Peyer's patch (tissue), 4 donors: ENCODE measurements at regions not wholly inside any gene's neighbourhood (a gene's known extent, or its start where the extent isn't known, plus 50 kb on each side); places are given as distances from the start of the nearest gene placed in this dataset.

Experiments used
- DNase-seq, 3 donors: peaks; one replicate each; pipeline ENCODE4 v3.0.0-alpha.2; 2017 to 2019
- H3K27ac ChIP-seq, 4 donors: fragments of 200-600 bp; sonication (generic); one replicate each; pipeline ENCODE4 v1.5.1; 2016 to 2019
- H3K27me3 ChIP-seq, 2 donors: fragments of 200-600 bp; sonication (generic); one replicate each; pipeline ENCODE4 v1.5.1; 2019
- H3K36me3 ChIP-seq, 3 donors: fragments of 200-600 bp; sonication (generic); one replicate each; pipeline ENCODE4 v1.5.1; 2016 to 2019
- H3K4me1 ChIP-seq, 4 donors: fragments of 200-600 bp; sonication (generic); one replicate each; pipeline ENCODE4 v1.5.1; 2016 to 2019
- H3K4me3 ChIP-seq, 4 donors: fragments of 200-600 bp; sonication (generic); 1 replicate in 3 of 4; 2 replicates in 1 of 4; pipeline ENCODE4 v1.5.1; 2016 to 2019; ENCODE audit warnings: mild to moderate bottlenecking in 1 of 4
- H3K9me3 ChIP-seq, 4 donors: fragments of 200-600 bp; sonication (generic); one replicate each; pipeline ENCODE4 v1.5.1; 2016 to 2019; ENCODE audit warnings: mild to moderate bottlenecking in 1 of 4
- CTCF ChIP-seq, 6 experiments: fragments of 450-650 bp in 4 of 6; fragments of 200-600 bp in 2 of 6; sonication (generic) in 1 of 6; IDR thresholded peaks; one replicate each; pipeline ENCODE4 v1.5.1; 2017 to 2019; ENCODE audit warnings: antibody characterized with exemption in 6 of 6, mild to moderate bottlenecking in 3 of 6, moderate library complexity in 1 of 6
- POLR2A ChIP-seq, 2 donors: fragments of 450-650 bp; IDR thresholded peaks; one replicate each; pipeline ENCODE4 v1.5.1; 2017; ENCODE audit warnings: antibody characterized with exemption in 2 of 2, mild to moderate bottlenecking in 2 of 2, moderate library complexity in 2 of 2

GRCh38 chr11:28849053-28849452 lies 740.9 kb downstream of the METTL15 start:
- no peaks in the 10 kb centered on the region for H3K27me3 ChIP-seq
- no peaks in the 10 kb centered on the region for H3K4me1 ChIP-seq
- no peak for DNase-seq
- TF ChIP-seq CTCF (IDR thresholded peaks at IDR 0.05) (no peak), POLR2A (IDR thresholded peaks at IDR 0.05) (no peak)
- H3K4me3 ChIP-seq: no peak overlapping the region
- no peaks in the 10 kb centered on the region for H3K9me3 ChIP-seq
- no peaks in the 10 kb centered on the region for H3K36me3 ChIP-seq
- no peak overlapping the region for H3K27ac ChIP-seq

- no peak for DNase-seq
- H3K4me1 ChIP-seq: no peaks in the 10 kb centered on the region
- H3K27ac ChIP-seq: no peak overlapping the region
- no peaks in the 10 kb centered on the region for H3K9me3 ChIP-seq
- TF ChIP-seq POLR2A (IDR thresholded peaks at IDR 0.05) (no peak), CTCF (IDR thresholded peaks at IDR 0.05) (no peak)
- H3K4me3 ChIP-seq: no peak overlapping the region
- no peaks in the 10 kb centered on the region for H3K36me3 ChIP-seq
- H3K27me3 ChIP-seq: no peaks in the 10 kb centered on the region
Observed at GRCh38 chr11:28842716-28843115, 734.5 kb downstream of the METTL15 start.

- no peaks in the 10 kb centered on the region for H3K4me1 ChIP-seq
- no peak for TF ChIP-seq CTCF (IDR thresholded peaks at IDR 0.05)
- no peaks in the 10 kb centered on the region for H3K27me3 ChIP-seq
- H3K4me3 ChIP-seq: no peak overlapping the region
- no peak overlapping the region for H3K27ac ChIP-seq
- no peaks in the 10 kb centered on the region for H3K36me3 ChIP-seq
- no peak for DNase-seq
- no peaks in the 10 kb centered on the region for H3K9me3 ChIP-seq
Observed at GRCh38 chr11:28838741-28839140, 730.6 kb downstream of the METTL15 start.

GRCh38 chr11:28837599-28837998 lies 729.4 kb downstream of the METTL15 start:
- no peaks in the 10 kb centered on the region for H3K9me3 ChIP-seq
- DNase-seq: no peak
- no peaks in the 10 kb centered on the region for H3K36me3 ChIP-seq
- no peak overlapping the region for H3K27ac ChIP-seq
- TF ChIP-seq CTCF (IDR thresholded peaks at IDR 0.05) (no peak), POLR2A (IDR thresholded peaks at IDR 0.05) (no peak)
- no peak overlapping the region for H3K4me3 ChIP-seq
- H3K4me1 ChIP-seq: no peaks in the 10 kb centered on the region
- H3K27me3 ChIP-seq: no peaks in the 10 kb centered on the region

- Histone ChIP-seq H3K36me3 (no peaks in the 10 kb centered on the region), H3K9me3 (no peaks in the 10 kb centered on the region), H3K27ac (no peak overlapping the region), H3K27me3 (no peaks in the 10 kb centered on the region), H3K4me1 (no peaks in the 10 kb centered on the region), H3K4me3 (no peak overlapping the region)
- TF ChIP-seq POLR2A (IDR thresholded peaks at IDR 0.05) (no peak), CTCF (IDR thresholded peaks at IDR 0.05) (no peak)
- no peak for DNase-seq
Observed at GRCh38 chr11:28836285-28837081, 728.3 kb downstream of the METTL15 start.
